GM12875 (cell line): ENCODE measurements at regions not wholly inside any gene's neighbourhood (a gene's known extent, or its start where the extent isn't known, plus 50 kb on each side); places are given as distances from the start of the nearest gene placed in this dataset.
A peak's percentile ranks its signal among the peaks of the same experiment; 100 is the strongest.

Experiments
- H3K4me3 ChIP-seq: one replicate; pipeline ENCODE4 v1.5.1; 2011; ENCODE audit warnings: low read depth, low read length, control low read depth
- TF ChIP-seq, protein P1 (sequence below): IDR thresholded peaks from 2 replicates; pipeline ENCODE4 v1.5.1; 2011; ENCODE audit warnings: low read depth, mild to moderate bottlenecking, control low read depth, inconsistent platforms, low read length, moderate library complexity, borderline replicate concordance; ENCODE audit not compliant: insufficient read depth

DNA sequence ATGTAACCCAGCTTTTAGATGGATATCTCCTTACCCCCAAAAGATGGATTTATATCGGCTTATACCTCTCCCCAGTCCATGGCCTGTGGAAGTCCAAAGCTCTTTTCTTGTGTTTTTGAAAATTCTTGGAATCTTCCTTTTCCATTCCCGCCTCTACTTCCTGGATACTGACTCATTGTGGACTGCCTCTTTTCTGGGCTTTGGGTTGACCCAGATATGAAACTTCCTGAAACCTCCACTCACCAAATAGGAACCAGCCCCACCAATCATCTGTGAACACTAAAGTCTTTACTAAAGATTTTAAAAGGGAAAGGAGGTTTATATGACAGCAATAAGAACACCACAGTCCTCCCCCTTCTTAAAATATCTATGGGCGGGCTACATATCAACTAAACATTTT is 163.4 kb upstream of the SYN3 start:
- TF ChIP-seq, protein P1, sequence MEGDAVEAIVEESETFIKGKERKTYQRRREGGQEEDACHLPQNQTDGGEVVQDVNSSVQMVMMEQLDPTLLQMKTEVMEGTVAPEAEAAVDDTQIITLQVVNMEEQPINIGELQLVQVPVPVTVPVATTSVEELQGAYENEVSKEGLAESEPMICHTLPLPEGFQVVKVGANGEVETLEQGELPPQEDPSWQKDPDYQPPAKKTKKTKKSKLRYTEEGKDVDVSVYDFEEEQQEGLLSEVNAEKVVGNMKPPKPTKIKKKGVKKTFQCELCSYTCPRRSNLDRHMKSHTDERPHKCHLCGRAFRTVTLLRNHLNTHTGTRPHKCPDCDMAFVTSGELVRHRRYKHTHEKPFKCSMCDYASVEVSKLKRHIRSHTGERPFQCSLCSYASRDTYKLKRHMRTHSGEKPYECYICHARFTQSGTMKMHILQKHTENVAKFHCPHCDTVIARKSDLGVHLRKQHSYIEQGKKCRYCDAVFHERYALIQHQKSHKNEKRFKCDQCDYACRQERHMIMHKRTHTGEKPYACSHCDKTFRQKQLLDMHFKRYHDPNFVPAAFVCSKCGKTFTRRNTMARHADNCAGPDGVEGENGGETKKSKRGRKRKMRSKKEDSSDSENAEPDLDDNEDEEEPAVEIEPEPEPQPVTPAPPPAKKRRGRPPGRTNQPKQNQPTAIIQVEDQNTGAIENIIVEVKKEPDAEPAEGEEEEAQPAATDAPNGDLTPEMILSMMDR = no peak
- H3K4me3 ChIP-seq = no peak overlapping the region

GRCh38 chr22:33220476-33221080 is 162.4 kb upstream of the SYN3 start:
- no peak overlapping the region for H3K4me3 ChIP-seq
- TF ChIP-seq, protein P1 = no peak

- H3K4me3 ChIP-seq = no peak overlapping the region
- TF ChIP-seq, protein P1 = no peak
Measured at GRCh38 chr22:33219648-33220384, 161.6 kb upstream of the SYN3 start.

GRCh38 chr22:33213383-33214075 is 155.3 kb upstream of the SYN3 start:
- TF ChIP-seq, protein P1 = no peak
- no peak overlapping the region for H3K4me3 ChIP-seq

- TF ChIP-seq, protein P1 = peak; percentile 58; the same call in 1 of the 2 replicates
- no peak overlapping the region for H3K4me3 ChIP-seq
Measured at GRCh38 chr22:33209930-33210784, 152.0 kb upstream of the SYN3 start.

- TF ChIP-seq, protein P1 = no peak
- no peak overlapping the region for H3K4me3 ChIP-seq
Measured at GRCh38 chr22:33204408-33204807, 146.2 kb upstream of the SYN3 start.
